ENCODE measurements at regions not wholly inside any gene's neighbourhood (a gene's known extent, or its start where the extent isn't known, plus 50 kb on each side); places are given as distances from the start of the nearest gene placed in this dataset.

DNA sequence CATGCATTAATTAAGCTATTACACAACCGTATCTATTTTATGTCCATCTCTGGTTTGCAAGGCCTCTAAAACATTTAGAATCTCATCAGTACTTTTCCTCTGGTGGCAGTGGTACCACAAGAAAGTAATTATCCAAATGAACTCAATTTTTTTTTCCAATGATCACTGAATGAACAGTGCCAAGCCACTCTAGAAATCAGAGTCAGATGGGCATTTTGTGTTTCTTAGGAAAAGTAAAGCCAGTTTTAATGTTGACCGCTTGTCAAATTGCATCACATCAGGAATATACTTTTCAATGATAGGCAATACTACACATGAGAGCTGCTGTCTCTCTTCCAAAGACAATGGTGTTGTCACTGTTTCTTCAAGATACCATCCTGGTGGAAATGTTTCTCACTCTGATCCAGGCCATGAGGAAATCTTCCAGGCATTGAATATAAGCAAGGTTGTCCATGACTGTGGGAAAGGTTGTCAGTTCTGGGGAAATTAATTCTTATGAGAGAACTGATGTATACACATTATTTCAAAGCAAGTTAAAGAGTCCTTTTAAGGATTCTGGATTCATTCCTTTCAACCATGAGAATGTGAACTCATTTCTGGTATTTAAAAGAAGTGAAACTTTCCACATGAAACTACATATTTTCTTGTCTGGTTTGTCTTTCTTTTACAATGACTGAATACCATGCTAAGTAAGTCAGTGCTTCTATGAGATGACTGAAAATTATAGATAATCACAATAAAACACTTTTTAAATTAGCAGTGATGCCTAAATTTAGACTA, 108.8 kb upstream of the TCF21 start (continued):
- TF ChIP-seq, protein P1, sequence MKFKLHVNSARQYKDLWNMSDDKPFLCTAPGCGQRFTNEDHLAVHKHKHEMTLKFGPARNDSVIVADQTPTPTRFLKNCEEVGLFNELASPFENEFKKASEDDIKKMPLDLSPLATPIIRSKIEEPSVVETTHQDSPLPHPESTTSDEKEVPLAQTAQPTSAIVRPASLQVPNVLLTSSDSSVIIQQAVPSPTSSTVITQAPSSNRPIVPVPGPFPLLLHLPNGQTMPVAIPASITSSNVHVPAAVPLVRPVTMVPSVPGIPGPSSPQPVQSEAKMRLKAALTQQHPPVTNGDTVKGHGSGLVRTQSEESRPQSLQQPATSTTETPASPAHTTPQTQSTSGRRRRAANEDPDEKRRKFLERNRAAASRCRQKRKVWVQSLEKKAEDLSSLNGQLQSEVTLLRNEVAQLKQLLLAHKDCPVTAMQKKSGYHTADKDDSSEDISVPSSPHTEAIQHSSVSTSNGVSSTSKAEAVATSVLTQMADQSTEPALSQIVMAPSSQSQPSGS (IDR thresholded peaks at IDR 0.05; ENCODE audit: low read length) = no peak

Data from H1 (cell line).